ENCODE measurements at regions not wholly inside any gene's neighbourhood (a gene's known extent, or its start where the extent isn't known, plus 50 kb on each side); places are given as distances from the start of the nearest gene placed in this dataset.

GRCh38 chr2:5974477-5974876 is 282.3 kb downstream of the SOX11 start:
- H3K4me3 ChIP-seq (ENCODE audit: low read depth, low read length): no peak overlapping the region
- no peak for DNase-seq (ENCODE audit: low read depth)
- TF ChIP-seq CTCF (IDR thresholded peaks at IDR 0.05; ENCODE audit: low read depth, low read length): no peak
- TF ChIP-seq MAX (IDR thresholded peaks at IDR 0.05; ENCODE audit: low read depth, low read length): no peak
- no peak for TF ChIP-seq POLR2A (IDR thresholded peaks at IDR 0.05; ENCODE audit: extremely low read depth, insufficient read length)
- TF ChIP-seq MYC (IDR thresholded peaks at IDR 0.05; ENCODE audit: low read depth, low read length): no peak

- DNase-seq (ENCODE audit: low read depth): no peak
- no peak overlapping the region for H3K4me3 ChIP-seq (ENCODE audit: low read depth, low read length)
- TF ChIP-seq MAX (IDR thresholded peaks at IDR 0.05; ENCODE audit: low read depth, low read length): no peak
- no peak for TF ChIP-seq POLR2A (IDR thresholded peaks at IDR 0.05; ENCODE audit: extremely low read depth, insufficient read length)
- TF ChIP-seq CTCF (IDR thresholded peaks at IDR 0.05; ENCODE audit: low read depth, low read length): no peak
- TF ChIP-seq MYC (IDR thresholded peaks at IDR 0.05; ENCODE audit: low read depth, low read length): no peak
Measured at GRCh38 chr2:5975401-5975800, 283.2 kb downstream of the SOX11 start.

- TF ChIP-seq POLR2A (IDR thresholded peaks at IDR 0.05; ENCODE audit: extremely low read depth, insufficient read length): no peak
- TF ChIP-seq CTCF (IDR thresholded peaks at IDR 0.05; ENCODE audit: low read depth, low read length): no peak
- TF ChIP-seq MYC (IDR thresholded peaks at IDR 0.05; ENCODE audit: low read depth, low read length): no peak
- no peak for TF ChIP-seq MAX (IDR thresholded peaks at IDR 0.05; ENCODE audit: low read depth, low read length)
- H3K4me3 ChIP-seq (ENCODE audit: low read depth, low read length): no peak overlapping the region
- DNase-seq (ENCODE audit: low read depth): no peak
Measured at GRCh38 chr2:5976531-5977065, 284.4 kb downstream of the SOX11 start.

GRCh38 chr2:5977477-5977876 is 285.3 kb downstream of the SOX11 start:
- no peak overlapping the region for H3K4me3 ChIP-seq (ENCODE audit: low read depth, low read length)
- TF ChIP-seq MAX (IDR thresholded peaks at IDR 0.05; ENCODE audit: low read depth, low read length) (no peak), MYC (IDR thresholded peaks at IDR 0.05; ENCODE audit: low read depth, low read length) (no peak), CTCF (IDR thresholded peaks at IDR 0.05; ENCODE audit: low read depth, low read length) (no peak), POLR2A (IDR thresholded peaks at IDR 0.05; ENCODE audit: extremely low read depth, insufficient read length) (no peak)
- no peak for DNase-seq (ENCODE audit: low read depth)

- TF ChIP-seq MAX (IDR thresholded peaks at IDR 0.05; ENCODE audit: low read depth, low read length): no peak
- TF ChIP-seq MYC (IDR thresholded peaks at IDR 0.05; ENCODE audit: low read depth, low read length): no peak
- TF ChIP-seq POLR2A (IDR thresholded peaks at IDR 0.05; ENCODE audit: extremely low read depth, insufficient read length): no peak
- TF ChIP-seq CTCF (IDR thresholded peaks at IDR 0.05; ENCODE audit: low read depth, low read length): no peak
- no peak for DNase-seq (ENCODE audit: low read depth)
- no peak overlapping the region for H3K4me3 ChIP-seq (ENCODE audit: low read depth, low read length)
Measured at GRCh38 chr2:5978131-5978751, 286.1 kb downstream of the SOX11 start.
